ENCODE measurements at regions not wholly inside any gene's neighbourhood (a gene's known extent, or its start where the extent isn't known, plus 50 kb on each side); places are given as distances from the start of the nearest gene placed in this dataset.

DNA sequence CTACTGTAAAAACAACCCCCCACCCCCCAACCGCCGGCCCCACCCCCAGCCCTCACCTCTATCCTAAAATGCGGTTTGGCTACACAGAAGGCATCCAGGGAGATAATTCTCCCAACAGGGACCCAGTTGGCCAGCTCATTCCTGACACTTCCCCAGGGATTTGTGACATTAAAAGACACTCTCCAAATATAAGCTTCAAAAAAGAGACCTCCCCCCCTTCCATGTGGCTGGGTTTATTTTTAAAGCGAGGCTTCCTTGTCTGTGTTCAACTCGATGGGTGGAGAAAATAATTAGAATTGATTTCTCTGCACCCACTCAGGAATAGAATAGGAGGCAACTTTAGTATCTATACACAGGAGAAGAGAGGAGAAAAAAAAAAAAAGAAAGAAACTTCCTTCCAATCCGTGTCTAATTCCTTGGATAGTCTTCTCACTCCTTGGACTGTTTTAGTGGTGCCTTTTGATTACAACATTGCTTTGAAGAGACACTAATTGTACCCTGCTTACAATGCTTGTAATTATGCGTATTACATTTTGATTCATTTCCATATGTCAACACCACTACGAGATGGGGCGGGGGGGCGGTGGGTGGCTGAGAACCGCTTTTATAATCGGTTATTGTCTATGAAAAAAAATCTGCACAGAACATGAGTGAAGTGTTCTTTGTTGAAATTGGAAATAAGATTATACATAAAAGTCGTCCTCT, 500.4 kb downstream of the MIAT start:
- DNase-seq: no peak

DNA sequence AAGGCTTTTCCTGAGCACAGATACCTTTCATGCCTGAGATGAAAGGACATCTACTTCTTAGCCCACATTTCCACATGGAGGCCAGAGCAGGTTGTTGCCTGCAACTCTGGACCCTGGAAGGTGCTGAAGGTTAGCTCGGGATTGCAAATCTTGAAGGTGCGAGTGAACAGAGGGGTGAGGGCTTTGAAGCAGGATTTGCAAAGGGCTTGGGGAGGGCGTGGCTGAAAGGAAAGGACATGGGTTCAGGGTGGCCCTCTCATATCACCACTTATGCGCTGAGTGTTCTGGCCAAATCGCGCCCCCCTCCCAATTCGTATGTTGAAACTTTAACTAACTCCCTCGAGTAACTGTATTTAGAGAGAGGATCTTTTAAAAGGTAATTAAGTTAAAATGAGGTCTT, 501.6 kb downstream of the MIAT start:
- no peak for DNase-seq

GRCh38 chr22:27159716-27160295, 502.4 kb downstream of the MIAT start:
- no peak for DNase-seq

- DNase-seq: no peak
These were observed 506.1 kb downstream of the MIAT start for GRCh38 chr22:27163162-27164137.

DNA sequence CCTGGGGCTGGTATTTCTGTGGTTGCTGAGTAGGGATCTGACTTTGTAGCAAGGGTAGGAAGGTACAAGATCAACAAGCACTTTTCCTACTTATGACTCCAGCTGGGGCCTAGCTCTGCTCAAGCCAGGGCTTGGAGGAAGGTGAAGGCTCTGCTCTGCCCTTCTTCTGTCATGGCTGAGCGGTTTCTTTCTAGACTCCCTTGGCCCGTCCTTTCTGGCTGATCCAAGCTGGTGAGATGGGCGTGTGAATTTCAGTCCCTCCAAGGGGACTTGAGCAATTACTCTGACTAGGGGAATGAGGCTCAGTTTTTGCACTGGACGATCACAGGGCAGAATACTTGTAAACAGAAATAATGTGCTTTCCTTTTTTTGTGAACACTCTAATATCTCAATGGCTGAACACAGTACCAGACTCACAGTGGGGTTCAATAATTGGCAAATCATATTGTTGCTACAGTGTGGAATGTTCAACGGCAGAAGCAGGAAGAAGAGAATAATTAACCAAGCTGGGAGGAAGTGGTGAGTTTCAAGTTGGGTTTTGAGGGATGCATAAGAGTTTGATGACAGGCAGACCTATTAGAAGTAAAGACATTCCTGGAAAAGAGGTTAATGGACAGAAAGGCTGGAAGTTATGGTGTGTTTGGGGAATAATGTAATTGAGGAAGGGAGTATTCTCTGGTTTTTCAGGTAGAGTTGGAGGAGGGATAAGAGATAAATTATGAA, 507.6 kb downstream of the MIAT start:
- DNase-seq: no peak

DNA sequence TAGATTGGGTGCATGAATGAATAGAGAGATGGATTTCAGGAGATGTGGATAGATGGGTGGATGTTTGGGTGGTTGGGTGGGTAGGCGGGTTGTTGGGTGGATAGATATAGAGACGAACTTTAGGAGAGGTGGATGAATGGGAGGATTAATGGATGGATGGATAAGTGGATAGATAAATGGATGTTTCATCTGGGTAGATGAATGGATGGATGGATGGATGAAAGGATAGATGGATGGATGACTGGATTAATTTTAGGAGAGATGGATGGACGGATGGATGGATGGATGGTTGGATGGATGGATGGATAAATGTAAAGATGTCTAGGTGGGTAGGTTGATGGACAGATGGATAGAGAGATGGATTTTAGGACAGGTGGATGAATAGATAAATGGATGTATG, 511.3 kb downstream of the MIAT start:
- DNase-seq: no peak

DNA sequence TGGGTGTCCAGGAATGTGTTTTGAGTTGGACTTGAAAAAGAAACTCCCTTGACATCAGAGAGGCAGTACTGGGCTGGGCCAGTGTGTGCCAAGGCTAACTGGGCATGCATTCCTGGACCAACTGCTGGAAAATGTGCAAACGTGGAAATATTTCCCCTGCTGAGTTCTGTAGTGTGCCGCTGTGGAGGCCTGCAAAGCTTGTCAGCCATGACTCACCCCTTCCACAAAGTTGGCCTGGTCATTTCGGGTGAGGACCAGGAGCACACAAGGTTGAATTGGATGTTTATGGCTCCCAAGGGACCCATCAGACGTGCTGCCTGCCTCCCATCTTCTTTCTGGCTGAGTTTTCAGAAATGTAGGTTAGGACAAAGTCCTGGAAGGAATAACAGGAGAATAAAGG, 513.1 kb downstream of the MIAT start:
- DNase-seq: no peak

GRCh38 chr22:27171212-27171611, 513.8 kb downstream of the MIAT start:
- DNase-seq: no peak

DNA sequence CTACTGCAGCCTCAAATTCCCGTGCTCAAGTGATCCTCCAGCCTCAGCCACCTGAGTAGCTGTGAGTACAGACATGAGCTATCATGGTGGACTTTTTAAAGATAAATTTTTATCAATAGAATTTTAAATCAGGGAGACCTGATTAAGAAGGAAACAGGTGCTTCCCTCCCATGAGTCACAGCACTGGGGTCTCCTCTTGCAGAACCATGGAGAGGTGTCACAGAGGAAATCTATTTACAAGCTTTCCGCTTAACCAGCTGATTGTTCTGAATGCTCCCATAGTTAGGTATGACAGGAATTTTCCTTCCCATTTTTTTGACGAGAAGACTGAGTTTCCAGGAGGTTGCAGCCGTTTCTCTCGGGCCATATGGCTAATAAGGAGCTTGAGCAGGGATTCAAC, 516.1 kb downstream of the MIAT start:
- DNase-seq: no peak

DNA sequence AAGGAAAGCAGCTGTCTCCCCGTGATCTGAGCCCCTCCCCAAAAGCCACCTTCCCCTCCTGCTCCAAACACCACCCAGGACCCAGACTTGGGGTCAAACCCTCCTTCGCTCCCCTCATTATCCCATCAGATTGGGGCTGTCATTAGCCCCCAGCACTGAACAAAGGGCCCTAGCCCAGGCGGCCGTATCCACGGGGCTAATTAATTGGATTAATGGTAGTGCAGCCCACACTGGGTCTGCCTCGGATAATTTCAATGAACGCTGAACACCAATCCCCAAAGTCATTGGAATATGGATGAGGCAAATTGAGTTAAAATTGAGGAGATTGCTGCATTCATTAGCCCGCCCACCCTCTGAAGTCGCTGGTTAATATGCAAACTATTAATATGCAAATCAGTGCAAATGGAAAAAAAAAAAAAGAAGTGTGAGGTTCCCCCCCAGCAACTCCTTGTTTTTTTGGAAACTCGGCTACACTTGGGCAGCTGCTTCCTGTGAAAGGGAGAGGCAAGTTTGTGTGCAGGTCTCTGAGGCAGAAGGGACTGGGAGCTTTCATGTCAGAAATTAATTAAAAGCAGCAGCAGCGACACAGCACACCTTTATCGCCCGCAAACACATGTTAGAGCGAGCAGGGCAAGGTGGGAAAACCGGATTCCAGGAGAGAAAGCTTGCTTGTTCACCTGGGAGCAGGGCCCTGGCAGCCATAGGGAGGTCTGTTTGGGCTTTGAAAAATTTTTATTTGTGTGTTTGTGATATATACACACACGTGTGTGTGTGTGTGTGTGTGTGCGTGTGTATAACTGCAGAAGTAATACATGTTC, 517.8 kb downstream of the MIAT start:
- DNase-seq: no peak

- DNase-seq: no peak
These were observed 518.6 kb downstream of the MIAT start for GRCh38 chr22:27175974-27176373.

GRCh38 chr22:27179161-27179560, 521.8 kb downstream of the MIAT start:
- DNase-seq: no peak

GRCh38 chr22:27181537-27181936, 524.1 kb downstream of the MIAT start:
- DNase-seq: no peak

DNA sequence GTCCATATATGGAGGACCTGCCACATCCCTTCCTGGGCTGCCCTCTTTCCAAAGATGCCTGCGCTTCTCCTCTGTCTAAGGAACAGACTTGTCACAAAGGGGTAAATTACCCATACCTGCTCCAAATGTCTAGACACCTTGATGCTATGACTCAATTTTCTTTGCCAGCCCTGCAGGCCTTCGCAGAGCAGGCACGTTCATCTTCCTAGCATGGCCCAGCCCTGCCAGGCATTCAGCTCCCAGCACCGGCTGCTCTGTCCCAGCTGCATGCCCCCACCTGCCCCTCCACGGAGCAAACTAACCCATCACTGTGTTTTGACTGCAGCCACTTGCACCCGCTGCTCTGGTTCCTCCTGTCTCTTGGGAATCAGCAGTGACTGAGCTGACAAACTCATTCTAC, 526.1 kb downstream of the MIAT start:
- DNase-seq: peak; percentile 90

GRCh38 chr22:27185099-27185709, 527.8 kb downstream of the MIAT start:
- no peak for DNase-seq

GRCh38 chr22:27185760-27186302, 528.4 kb downstream of the MIAT start:
- DNase-seq: peak; percentile 94

GRCh38 chr22:27186643-27187042, 529.3 kb downstream of the MIAT start:
- DNase-seq: no peak

DNA sequence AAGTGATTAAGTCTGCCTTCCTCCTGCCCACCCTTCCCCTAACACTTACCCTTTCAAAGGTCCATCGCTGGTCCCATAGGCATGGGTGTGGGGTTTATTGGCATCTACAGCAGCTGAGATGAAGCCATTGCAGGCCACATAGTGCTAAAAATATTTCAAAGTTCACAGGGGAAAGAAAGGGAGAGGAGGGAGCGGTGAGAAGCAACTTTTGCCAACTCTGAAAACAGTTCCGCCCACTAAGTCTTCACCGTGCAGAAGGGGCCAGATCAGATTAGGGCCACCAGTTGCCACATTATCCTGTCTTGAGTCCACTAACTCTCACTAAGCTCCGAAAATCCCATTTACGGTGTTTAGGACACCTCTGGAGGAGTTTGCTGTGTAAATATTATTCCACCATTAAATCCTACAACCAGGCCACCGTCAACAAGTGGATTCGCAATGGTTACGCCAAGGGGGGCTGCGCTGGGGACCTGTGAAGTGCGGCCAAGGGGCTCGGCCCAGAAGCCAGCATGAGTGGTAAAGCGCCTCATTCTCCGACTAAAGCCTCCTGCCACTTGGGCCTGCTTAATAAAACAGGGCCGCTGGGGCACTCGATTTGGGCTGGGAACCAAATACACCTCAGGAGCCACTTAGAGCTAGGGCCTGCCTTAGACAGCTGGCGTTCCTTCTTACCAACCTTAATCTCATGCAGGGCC, 534.9 kb downstream of the MIAT start:
- no peak for DNase-seq

GRCh38 chr22:27193215-27193614, 535.8 kb downstream of the MIAT start:
- no peak for DNase-seq

GRCh38 chr22:27193636-27194035, 536.2 kb downstream of the MIAT start:
- DNase-seq: no peak

All from NCI-H1694 treated with DMSO at 0.1 percent for 48 hours (cell line).